Panc1 (cell line): ENCODE measurements at regions not wholly inside any gene's neighbourhood (a gene's known extent, or its start where the extent isn't known, plus 50 kb on each side); places are given as distances from the start of the nearest gene placed in this dataset.

Experiments
- ATAC-seq: fragments of 200-7000 bp; cut with Tn5 transposase; 2 replicates; pipeline ENCODE4 v1.9.1; 2020; ENCODE audit warnings: mild to moderate bottlenecking, moderate library complexity
- BruUV-seq: library from RNA; stranded (reverse); fragments of 400-500 nt; replicated peaks from 2 replicates; lab custom pipeline; 2021; lab: Mats Ljungman, UMichigan
- CTCF ChIA-PET: fragments of 300-600 bp; sonication (Branson Sonifier 250); formaldehyde crosslinking; loops from one replicate; lab custom pipeline; 2022; ENCODE audit warnings: antibody characterized with exemption; lab: Charles Lee
- POLR2A ChIA-PET: fragments of 300-600 bp; sonication (Branson Sonifier 250); formaldehyde crosslinking; loops from one replicate; lab custom pipeline; 2022; ENCODE audit warnings: antibody characterized with exemption; lab: Charles Lee
- DNase-seq: peaks from one replicate; pipeline ENCODE4 v3.0.0-alpha.2; 2010; ENCODE audit warnings: low read depth, low spot score
- H3K27ac ChIP-seq: 2 replicates; pipeline ENCODE4 v1.5.1; 2011; ENCODE audit warnings: mild to moderate bottlenecking, low read length, inconsistent platforms
- H3K27me3 ChIP-seq: fragments of 200-500 bp; sonication (Bioruptor generic); 2 replicates; pipeline ENCODE4 v1.6.0; 2014; ENCODE audit warnings: low read length, inconsistent platforms; ENCODE audit not compliant: control insufficient read depth, insufficient read depth
- H3K36me3 ChIP-seq: fragments of 200-500 bp; sonication (Bioruptor generic); 2 replicates; pipeline ENCODE4 v1.5.1; 2014; ENCODE audit warnings: inconsistent platforms, mild to moderate bottlenecking, low read length, moderate library complexity; ENCODE audit not compliant: control insufficient read depth, insufficient read depth
- H3K4me1 ChIP-seq: 2 replicates; pipeline ENCODE4 v1.5.1; 2011; ENCODE audit warnings: inconsistent platforms, mild to moderate bottlenecking, low read length, moderate library complexity; ENCODE audit not compliant: control insufficient read depth, insufficient read depth
- H3K4me3 ChIP-seq, 2 experiments: 2 replicates each; pipeline ENCODE4 v1.5.1; 2011 to 2012; ENCODE audit warnings: low read depth in 2 of 2, low read length in 2 of 2, mild to moderate bottlenecking in 2 of 2, inconsistent platforms in 1 of 2, moderate library complexity in 1 of 2
- H3K9me3 ChIP-seq: fragments of 200-500 bp; sonication (Bioruptor generic); 2 replicates; pipeline ENCODE4 v1.5.1; 2014; ENCODE audit warnings: low read depth, mild to moderate bottlenecking, inconsistent platforms, low read length, moderate library complexity; ENCODE audit not compliant: control insufficient read depth, insufficient read depth
- POLR2AphosphoS5 ChIP-seq: IDR thresholded peaks from 2 replicates; pipeline ENCODE4 v1.6.1; 2012; ENCODE audit warnings: mild to moderate bottlenecking, low read depth, low read length, moderate library complexity
- SIN3A ChIP-seq: IDR thresholded peaks from 2 replicates; pipeline ENCODE4 v1.6.1; 2012; ENCODE audit warnings: low read depth, mild to moderate bottlenecking, low read length, moderate library complexity, borderline replicate concordance; ENCODE audit not compliant: insufficient read depth
- TCF7L2 ChIP-seq: IDR thresholded peaks from 2 replicates; pipeline ENCODE4 v1.6.1; 2011; ENCODE audit warnings: mild to moderate bottlenecking, low read depth, low read length, inconsistent platforms
- in situ Hi-C: cut with HindIII; loops from 2 replicates; pipeline ENCODE4 v1.10.0; 2016; ENCODE audit warnings: low sequenced_read_pairs, low pct_unique_long_range_greater_than_20kb
- intact Hi-C: fragments of 100-400 bp; cut with micrococcal nuclease; formaldehyde crosslinking; loops from one replicate; pipeline ENCODE4 v1.10.0; 2022; ENCODE audit not compliant: unreplicated experiment
- TF ChIP-seq, protein P1 (sequence below), 2 experiments: IDR thresholded peaks; 2 replicates each; pipeline ENCODE4 v1.6.1; 2011 to 2012; ENCODE audit warnings: low read depth in 2 of 2, control low read depth in 1 of 2, low read length in 1 of 2, mild to moderate bottlenecking in 1 of 2, moderate library complexity in 1 of 2; ENCODE audit not compliant: insufficient read depth in 1 of 2
- TF ChIP-seq, protein P2 (sequence below): fragments of 450-650 bp; IDR thresholded peaks from 2 replicates; pipeline ENCODE4 v1.5.1; 2017; ENCODE audit warnings: mild to moderate bottlenecking

DNA sequence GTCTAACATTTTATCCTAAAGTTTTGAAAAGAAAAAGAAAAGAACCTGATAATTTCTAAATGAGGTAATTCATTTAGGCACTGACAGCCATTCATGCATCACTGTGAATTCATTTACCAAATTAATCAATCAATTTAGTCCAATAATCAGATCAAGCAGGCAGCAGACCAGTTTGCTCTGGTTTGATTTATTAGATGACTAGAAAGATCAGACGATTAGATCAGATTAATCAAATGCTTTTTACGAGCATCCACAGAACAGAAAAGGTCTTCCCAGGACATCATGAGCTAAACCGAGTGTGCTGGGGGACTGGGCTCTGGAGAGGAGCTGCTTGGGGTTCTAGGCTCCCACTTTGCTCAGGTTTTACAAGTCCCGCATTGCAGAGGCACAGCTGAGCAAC lies 226.5 kb upstream of the MYO3A start:
- DNase-seq (no peak), ATAC-seq (no peak)
- H3K36me3 ChIP-seq: no peaks in the 10 kb centered on the region
- BruUV-seq: no TSS peak
- intact Hi-C loops: loop anchor here (10.0 kb wide), 1 partner anchor 593 kb away; no protein-coding TSS in a partner anchor
- TF ChIP-seq SIN3A: no peak
- TF ChIP-seq, protein P1, sequence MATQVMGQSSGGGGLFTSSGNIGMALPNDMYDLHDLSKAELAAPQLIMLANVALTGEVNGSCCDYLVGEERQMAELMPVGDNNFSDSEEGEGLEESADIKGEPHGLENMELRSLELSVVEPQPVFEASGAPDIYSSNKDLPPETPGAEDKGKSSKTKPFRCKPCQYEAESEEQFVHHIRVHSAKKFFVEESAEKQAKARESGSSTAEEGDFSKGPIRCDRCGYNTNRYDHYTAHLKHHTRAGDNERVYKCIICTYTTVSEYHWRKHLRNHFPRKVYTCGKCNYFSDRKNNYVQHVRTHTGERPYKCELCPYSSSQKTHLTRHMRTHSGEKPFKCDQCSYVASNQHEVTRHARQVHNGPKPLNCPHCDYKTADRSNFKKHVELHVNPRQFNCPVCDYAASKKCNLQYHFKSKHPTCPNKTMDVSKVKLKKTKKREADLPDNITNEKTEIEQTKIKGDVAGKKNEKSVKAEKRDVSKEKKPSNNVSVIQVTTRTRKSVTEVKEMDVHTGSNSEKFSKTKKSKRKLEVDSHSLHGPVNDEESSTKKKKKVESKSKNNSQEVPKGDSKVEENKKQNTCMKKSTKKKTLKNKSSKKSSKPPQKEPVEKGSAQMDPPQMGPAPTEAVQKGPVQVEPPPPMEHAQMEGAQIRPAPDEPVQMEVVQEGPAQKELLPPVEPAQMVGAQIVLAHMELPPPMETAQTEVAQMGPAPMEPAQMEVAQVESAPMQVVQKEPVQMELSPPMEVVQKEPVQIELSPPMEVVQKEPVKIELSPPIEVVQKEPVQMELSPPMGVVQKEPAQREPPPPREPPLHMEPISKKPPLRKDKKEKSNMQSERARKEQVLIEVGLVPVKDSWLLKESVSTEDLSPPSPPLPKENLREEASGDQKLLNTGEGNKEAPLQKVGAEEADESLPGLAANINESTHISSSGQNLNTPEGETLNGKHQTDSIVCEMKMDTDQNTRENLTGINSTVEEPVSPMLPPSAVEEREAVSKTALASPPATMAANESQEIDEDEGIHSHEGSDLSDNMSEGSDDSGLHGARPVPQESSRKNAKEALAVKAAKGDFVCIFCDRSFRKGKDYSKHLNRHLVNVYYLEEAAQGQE (IDR thresholded peaks at IDR 0.05; ENCODE audit: insufficient read depth in 1 of 2, low read depth in 2 of 2, low read length in 1 of 2): no peak
- TF ChIP-seq POLR2AphosphoS5: no peak
- TF ChIP-seq, protein P2, sequence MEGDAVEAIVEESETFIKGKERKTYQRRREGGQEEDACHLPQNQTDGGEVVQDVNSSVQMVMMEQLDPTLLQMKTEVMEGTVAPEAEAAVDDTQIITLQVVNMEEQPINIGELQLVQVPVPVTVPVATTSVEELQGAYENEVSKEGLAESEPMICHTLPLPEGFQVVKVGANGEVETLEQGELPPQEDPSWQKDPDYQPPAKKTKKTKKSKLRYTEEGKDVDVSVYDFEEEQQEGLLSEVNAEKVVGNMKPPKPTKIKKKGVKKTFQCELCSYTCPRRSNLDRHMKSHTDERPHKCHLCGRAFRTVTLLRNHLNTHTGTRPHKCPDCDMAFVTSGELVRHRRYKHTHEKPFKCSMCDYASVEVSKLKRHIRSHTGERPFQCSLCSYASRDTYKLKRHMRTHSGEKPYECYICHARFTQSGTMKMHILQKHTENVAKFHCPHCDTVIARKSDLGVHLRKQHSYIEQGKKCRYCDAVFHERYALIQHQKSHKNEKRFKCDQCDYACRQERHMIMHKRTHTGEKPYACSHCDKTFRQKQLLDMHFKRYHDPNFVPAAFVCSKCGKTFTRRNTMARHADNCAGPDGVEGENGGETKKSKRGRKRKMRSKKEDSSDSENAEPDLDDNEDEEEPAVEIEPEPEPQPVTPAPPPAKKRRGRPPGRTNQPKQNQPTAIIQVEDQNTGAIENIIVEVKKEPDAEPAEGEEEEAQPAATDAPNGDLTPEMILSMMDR: no peak
- TF ChIP-seq TCF7L2: no peak
- H3K4me1 ChIP-seq: no peaks in the 10 kb centered on the region
- H3K9me3 ChIP-seq: no peaks in the 10 kb centered on the region
- H3K27me3 ChIP-seq: no peaks in the 10 kb centered on the region
- no peak overlapping the region for H3K27ac ChIP-seq
- ChIA-PET CTCF (no interaction called here), POLR2A (no interaction called here)
- in situ Hi-C loops: no loop called here
- H3K4me3 ChIP-seq: no peak overlapping the region

DNA sequence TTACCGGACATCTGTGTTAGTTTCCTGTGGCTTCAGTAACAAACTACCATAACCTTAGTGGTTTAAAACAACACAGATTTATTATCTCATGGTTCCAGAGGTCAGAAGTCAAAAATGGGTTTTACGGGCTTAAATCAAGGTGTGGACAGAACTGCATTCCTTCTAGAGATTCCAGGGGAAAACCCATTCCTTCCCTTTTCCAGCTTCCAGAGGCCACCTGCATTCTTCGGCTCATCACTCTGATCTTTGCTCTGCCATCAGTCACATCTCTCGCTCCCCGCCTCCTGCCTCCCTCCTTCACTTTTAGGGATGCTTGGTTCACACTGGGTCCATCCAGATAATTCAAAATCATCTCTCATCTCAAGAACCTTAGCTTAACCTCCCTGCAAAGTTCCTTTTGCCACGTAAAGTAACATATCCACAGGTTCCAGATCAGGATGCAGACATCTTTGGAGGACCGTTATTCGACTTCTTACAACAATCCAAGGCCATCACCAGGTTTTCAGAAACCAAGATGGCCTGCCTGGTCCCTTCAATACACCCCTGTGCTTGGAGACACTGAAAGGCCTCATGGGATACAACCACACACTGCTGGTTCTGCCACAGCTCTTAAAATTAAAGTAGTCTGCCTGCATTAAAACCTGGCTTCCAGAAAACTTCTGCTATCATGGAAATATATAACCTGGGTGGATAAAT lies 225.9 kb upstream of the MYO3A start:
- Histone ChIP-seq H3K4me1 (no peaks in the 10 kb centered on the region), H3K9me3 (no peaks in the 10 kb centered on the region), H3K27ac (no peak overlapping the region), H3K36me3 (no peaks in the 10 kb centered on the region), H3K4me3 (no peak overlapping the region), H3K27me3 (no peaks in the 10 kb centered on the region)
- in situ Hi-C loops: no loop called here
- BruUV-seq: no TSS peak
- DNase-seq (no peak), ATAC-seq (no peak)
- intact Hi-C loops: loop anchor here (10.0 kb wide), 1 partner anchor 593 kb away; no protein-coding TSS in a partner anchor
- ChIA-PET POLR2A (no interaction called here), CTCF (no interaction called here)
- TF ChIP-seq SIN3A (no peak), TCF7L2 (no peak), POLR2AphosphoS5 (no peak)
- TF ChIP-seq, protein P1 (IDR thresholded peaks at IDR 0.05; ENCODE audit: insufficient read depth in 1 of 2, low read depth in 2 of 2, low read length in 1 of 2): no peak
- TF ChIP-seq, protein P2: no peak
